IMR-90 (cell line): ENCODE measurements at regions not wholly inside any gene's neighbourhood (a gene's known extent, or its start where the extent isn't known, plus 50 kb on each side); places are given as distances from the start of the nearest gene placed in this dataset.

Experiments
- ATAC-seq: fragments of 200-7000 bp; cut with Tn5 transposase; 2 replicates; pipeline ENCODE4 v1.9.1; 2020; ENCODE audit warnings: low read depth, mild to moderate bottlenecking, moderate library complexity
- BruUV-seq: library from RNA; stranded (reverse); fragments of 400-500 nt; replicated peaks from 2 replicates; lab custom pipeline; 2021; lab: Mats Ljungman, UMichigan
- CTCF ChIA-PET: fragments of 300-600 bp; formaldehyde crosslinking; extraction: SDS; loops from one replicate; lab custom pipeline; 2021; ENCODE audit warnings: antibody characterized with exemption; lab: Yijun Ruan, JAX
- POLR2A ChIA-PET: fragments of 300-600 bp; sonication (Branson Sonifier 250); formaldehyde crosslinking; loops from one replicate; lab custom pipeline; 2022; ENCODE audit warnings: antibody characterized with exemption; ENCODE audit not compliant: unreplicated experiment; lab: Charles Lee
- DNase-seq: peaks from one replicate; pipeline ENCODE4 v3.0.0; 2013
- H2AFZ ChIP-seq: replicated peaks from 2 replicates; pipeline ENCODE3; 2013; ENCODE audit warnings: low read length, mild to moderate bottlenecking; ENCODE audit not compliant: poor library complexity
- H2AK5ac ChIP-seq: 2 replicates; pipeline ENCODE4 v1.6.1; 2013; ENCODE audit warnings: low read depth, low read length, inconsistent platforms
- H2AK9ac ChIP-seq: replicated peaks from 2 replicates; pipeline ENCODE3; 2013; ENCODE audit warnings: mild to moderate bottlenecking, low read depth, low read length, moderate library complexity; ENCODE audit not compliant: poor library complexity
- H2BK120ac ChIP-seq: 2 replicates; pipeline ENCODE4 v1.6.1; 2013; ENCODE audit warnings: low read depth, low read length, inconsistent platforms
- H2BK15ac ChIP-seq: 3 replicates; pipeline ENCODE4 v1.6.1; 2013; ENCODE audit warnings: low read depth, low read length, inconsistent platforms
- H2BK20ac ChIP-seq: 2 replicates; pipeline ENCODE4 v1.6.1; 2013; ENCODE audit warnings: low read depth, mild to moderate bottlenecking, inconsistent platforms, low read length, moderate library complexity
- H2BK5ac ChIP-seq: 2 replicates; pipeline ENCODE4 v1.6.1; 2013; ENCODE audit warnings: mild to moderate bottlenecking, low read depth, low read length, inconsistent platforms; ENCODE audit not compliant: poor library complexity, severe bottlenecking
- H3K14ac ChIP-seq: replicated peaks from 2 replicates; pipeline ENCODE4 v1.6.1; 2013; ENCODE audit warnings: low read depth, low read length, inconsistent platforms
- H3K18ac ChIP-seq: 2 replicates; pipeline ENCODE4 v1.6.1; 2013; ENCODE audit warnings: low read depth, low read length, control low read depth
- H3K23ac ChIP-seq: 2 replicates; pipeline ENCODE4 v1.6.1; 2013; ENCODE audit warnings: low read depth, low read length, inconsistent platforms
- H3K27ac ChIP-seq: 2 replicates; pipeline ENCODE4 v1.5.1; 2013; ENCODE audit warnings: mild to moderate bottlenecking, control low read depth, low read length; ENCODE audit not compliant: insufficient read depth
- H3K27me3 ChIP-seq: 2 replicates; pipeline ENCODE4 v1.6.1; 2013; ENCODE audit warnings: low read length; ENCODE audit not compliant: control insufficient read depth, insufficient read depth
- H3K36me3 ChIP-seq: 2 replicates; pipeline ENCODE4 v1.6.1; 2013; ENCODE audit warnings: low read length, mixed read lengths; ENCODE audit not compliant: control insufficient read depth, insufficient read depth
- H3K4ac ChIP-seq: 2 replicates; pipeline ENCODE4 v1.6.1; 2013; ENCODE audit warnings: low read depth, low read length, inconsistent platforms
- H3K4me1 ChIP-seq: 2 replicates; pipeline ENCODE4 v1.6.1; 2013; ENCODE audit warnings: low read length, mixed read lengths; ENCODE audit not compliant: control insufficient read depth, insufficient read depth
- H3K4me2 ChIP-seq: 2 replicates; pipeline ENCODE4 v1.6.1; 2013; ENCODE audit warnings: low read depth, mild to moderate bottlenecking, control low read depth, low read length, moderate library complexity
- H3K4me3 ChIP-seq: 2 replicates; pipeline ENCODE4 v1.5.1; 2013; ENCODE audit warnings: low read depth, mild to moderate bottlenecking, control low read depth, low read length, moderate library complexity; ENCODE audit not compliant: insufficient read depth
- H3K56ac ChIP-seq: 2 replicates; pipeline ENCODE4 v1.6.1; 2013; ENCODE audit warnings: low read length, inconsistent platforms; ENCODE audit not compliant: insufficient read depth; ENCODE audit errors: extremely low read depth
- H3K79me1 ChIP-seq, 2 experiments: 2 replicates each; pipeline ENCODE4 v1.6.1; 2013; ENCODE audit warnings: low read length in 2 of 2, inconsistent platforms in 1 of 2, low read depth in 1 of 2
- H3K9ac ChIP-seq: 2 replicates; pipeline ENCODE4 v1.6.1; 2013; ENCODE audit warnings: low read depth, low read length, control low read depth
- H3K9me1 ChIP-seq: 2 replicates; pipeline ENCODE4 v1.6.1; 2013; ENCODE audit warnings: low read length, inconsistent platforms; ENCODE audit not compliant: insufficient read depth
- H3K9me3 ChIP-seq: 2 replicates; pipeline ENCODE4 v1.6.1; 2013; ENCODE audit warnings: low read length; ENCODE audit not compliant: control insufficient read depth, insufficient read depth
- H4K20me1 ChIP-seq: 2 replicates; pipeline ENCODE4 v1.6.1; 2013; ENCODE audit warnings: low read length, inconsistent platforms; ENCODE audit not compliant: insufficient read depth
- H4K5ac ChIP-seq: 2 replicates; pipeline ENCODE4 v1.6.1; 2013; ENCODE audit warnings: mild to moderate bottlenecking, low read depth, low read length, control low read depth
- H4K8ac ChIP-seq, 2 experiments: 2 replicates each; pipeline ENCODE4 v1.6.1; 2013; ENCODE audit warnings: low read depth in 2 of 2, low read length in 2 of 2, control low read depth in 1 of 2, inconsistent platforms in 1 of 2
- H4K91ac ChIP-seq: 2 replicates; pipeline ENCODE4 v1.6.1; 2013; ENCODE audit warnings: low read depth, low read length, inconsistent platforms; ENCODE audit not compliant: insufficient read depth
- BHLHE40 ChIP-seq: fragments of 150-350 bp; IDR thresholded peaks from 2 replicates; pipeline ENCODE4 v1.6.1; 2016; ENCODE audit warnings: mild to moderate bottlenecking, low read depth, low read length
- CEBPB ChIP-seq: IDR thresholded peaks from 2 replicates; pipeline ENCODE4 v1.6.1; 2012; ENCODE audit warnings: low read depth, low read length, improper control_type of control experiment
- CHD1 ChIP-seq: IDR thresholded peaks from 2 replicates; pipeline ENCODE4 v1.6.1; 2012; ENCODE audit warnings: low read depth, low read length, improper control_type of control experiment
- FOS ChIP-seq: fragments of 150-350 bp; IDR thresholded peaks from 2 replicates; pipeline ENCODE4 v1.6.1; 2016; ENCODE audit warnings: low read depth, low read length
- MAFK ChIP-seq: IDR thresholded peaks from 2 replicates; pipeline ENCODE4 v1.6.1; 2012; ENCODE audit warnings: low read depth, low read length, improper control_type of control experiment
- MAZ ChIP-seq: IDR thresholded peaks from 2 replicates; pipeline ENCODE4 v1.6.1; 2012; ENCODE audit warnings: low read depth, mild to moderate bottlenecking, low read length, improper control_type of control experiment, moderate library complexity, borderline replicate concordance
- MXI1 ChIP-seq: IDR thresholded peaks from 2 replicates; pipeline ENCODE4 v1.6.1; 2012; ENCODE audit warnings: low read depth, mild to moderate bottlenecking, low read length, moderate library complexity, borderline replicate concordance
- NFE2L2 ChIP-seq: fragments of 150-350 bp; IDR thresholded peaks from 2 replicates; pipeline ENCODE4 v1.6.1; 2016; ENCODE audit warnings: low read depth, mild to moderate bottlenecking, low read length
- POLR2A ChIP-seq: IDR thresholded peaks from 2 replicates; pipeline ENCODE4 v1.6.1; 2012; ENCODE audit warnings: mild to moderate bottlenecking, low read depth, low read length
- RAD21 ChIP-seq: IDR thresholded peaks from 2 replicates; pipeline ENCODE4 v1.6.1; 2012; ENCODE audit warnings: low read length, improper control_type of control experiment
- RCOR1 ChIP-seq: IDR thresholded peaks from 2 replicates; pipeline ENCODE4 v1.6.1; 2012; ENCODE audit warnings: mild to moderate bottlenecking, low read length, improper control_type of control experiment; ENCODE audit not compliant: insufficient replicate concordance
- RFX5 ChIP-seq: IDR thresholded peaks from 2 replicates; pipeline ENCODE4 v1.8.0; 2012; ENCODE audit warnings: low read depth, mild to moderate bottlenecking, low read length, moderate library complexity
- SMC3 ChIP-seq: fragments of 150-350 bp; IDR thresholded peaks from 2 replicates; pipeline ENCODE4 v1.6.1; 2016; ENCODE audit warnings: low read depth, mild to moderate bottlenecking, antibody characterized with exemption, low read length, moderate library complexity
- WGBS, 2 experiments: methylation state at CpG; one replicate each; pipeline versions ENCODE4 v1.1.5 to v1.1.7; 2013; ENCODE audit warnings: missing lambda C conversion rate in 2 of 2; ENCODE audit not compliant: insufficient read length in 1 of 2; ENCODE audit errors: extremely low coverage in 2 of 2; 5-methylcytosine and 5-hydroxymethylcytosine counted together
- dilution Hi-C: fragments of 300-500 bp; cut with HindIII; formaldehyde crosslinking; loops from one replicate; pipeline ENCODE4 v1.14.3; 2018; ENCODE audit warnings: low sequenced_read_pairs; ENCODE audit not compliant: unreplicated experiment
- in situ Hi-C: fragments of 300-500 bp; cut with MboI; formaldehyde crosslinking; loops from 3 replicates; pipeline ENCODE4 v1.14.3; 2019; ENCODE audit warnings: low sequenced_read_pairs, inconsistent platforms, mixed read lengths
- intact Hi-C: fragments of 100-400 bp; cut with micrococcal nuclease; formaldehyde crosslinking; loops from 2 replicates; pipeline ENCODE4 v1.10.0; 2022
- TF ChIP-seq, protein P1 (sequence below): fragments of 150-350 bp; IDR thresholded peaks from 2 replicates; pipeline ENCODE4 v1.6.1; 2016; ENCODE audit warnings: low read depth, mild to moderate bottlenecking, low read length, moderate library complexity, borderline replicate concordance
- TF ChIP-seq, protein P2 (sequence below): fragments of 150-350 bp; IDR thresholded peaks from 2 replicates; pipeline ENCODE4 v1.6.1; 2017; ENCODE audit warnings: mild to moderate bottlenecking, antibody characterized with exemption, low read length, low read depth
- TF ChIP-seq, protein P3 (sequence below): conservative IDR thresholded peaks from 2 replicates; pipeline ENCODE4 v1.5.1; 2012; ENCODE audit warnings: mild to moderate bottlenecking, low read depth, low read length, improper control_type of control experiment

DNA sequence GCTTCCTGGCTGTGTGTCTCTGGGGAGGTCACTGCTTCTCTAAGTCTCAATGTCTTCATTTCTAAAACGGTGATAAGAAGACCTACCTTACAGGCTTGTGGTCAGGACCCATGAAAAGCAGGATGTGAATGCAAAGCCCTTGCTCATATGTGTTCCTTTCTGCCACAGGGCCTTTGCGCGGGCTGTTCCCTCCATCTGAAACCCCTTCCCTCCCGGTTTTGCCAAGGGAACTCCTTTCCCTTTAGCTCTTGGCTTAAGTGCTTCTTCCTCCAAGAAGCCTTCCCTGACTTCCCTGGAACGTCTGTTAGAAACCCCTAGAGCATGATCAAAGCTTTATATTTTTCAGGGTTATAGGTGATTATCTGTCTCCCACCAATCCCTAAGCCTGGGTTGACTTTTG is 147.2 kb upstream of the PTPN1 start:
- H3K27me3 ChIP-seq: no peaks in the 10 kb centered on the region
- DNase-seq (no peak), ATAC-seq (no peak)
- H3K9me3 ChIP-seq: no peaks in the 10 kb centered on the region
- intact Hi-C loops (no loop called here), in situ Hi-C loops (no loop called here), dilution Hi-C loops (no loop called here)
- H2BK5ac ChIP-seq: no peak overlapping the region
- H2BK15ac ChIP-seq: no peak overlapping the region
- H3K18ac ChIP-seq: no peak overlapping the region
- no peak overlapping the region for H3K27ac ChIP-seq
- no peak overlapping the region for H3K14ac ChIP-seq
- H3K4me2 ChIP-seq: no peak overlapping the region
- H2AFZ ChIP-seq: no peak overlapping the region
- no peak overlapping the region for H3K56ac ChIP-seq
- no peaks in the 10 kb centered on the region for H3K79me1 ChIP-seq
- no peak overlapping the region for H4K5ac ChIP-seq
- H3K4me3 ChIP-seq: no peak overlapping the region
- WGBS, 2 experiments: no CpG with 5 or more reads among the region's 5 CpGs
- H2AK9ac ChIP-seq: no peak overlapping the region
- H4K8ac ChIP-seq: no peak overlapping the region
- no peaks in the 10 kb centered on the region for H4K20me1 ChIP-seq
- H3K9ac ChIP-seq: no peak overlapping the region
- no peaks in the 10 kb centered on the region for H3K4me1 ChIP-seq
- no peak overlapping the region for H2BK20ac ChIP-seq
- no peaks in the 10 kb centered on the region for H3K36me3 ChIP-seq
- no peak overlapping the region for H2BK120ac ChIP-seq
- H2AK5ac ChIP-seq: no peak overlapping the region
- POLR2A ChIA-PET: no interaction called here
- H3K9me1 ChIP-seq: 0 out of 2 replicates have a peak, but pooled peaks cover 3% of the 10 kb centered on the region
- TF ChIP-seq CEBPB (no peak), NFE2L2 (no peak), FOS (no peak), POLR2A (no peak), RCOR1 (no peak), BHLHE40 (no peak), RAD21 (no peak), SMC3 (no peak), CHD1 (no peak), RFX5 (no peak), MAFK (no peak), MXI1 (no peak), MAZ (no peak)
- TF ChIP-seq, protein P1, sequence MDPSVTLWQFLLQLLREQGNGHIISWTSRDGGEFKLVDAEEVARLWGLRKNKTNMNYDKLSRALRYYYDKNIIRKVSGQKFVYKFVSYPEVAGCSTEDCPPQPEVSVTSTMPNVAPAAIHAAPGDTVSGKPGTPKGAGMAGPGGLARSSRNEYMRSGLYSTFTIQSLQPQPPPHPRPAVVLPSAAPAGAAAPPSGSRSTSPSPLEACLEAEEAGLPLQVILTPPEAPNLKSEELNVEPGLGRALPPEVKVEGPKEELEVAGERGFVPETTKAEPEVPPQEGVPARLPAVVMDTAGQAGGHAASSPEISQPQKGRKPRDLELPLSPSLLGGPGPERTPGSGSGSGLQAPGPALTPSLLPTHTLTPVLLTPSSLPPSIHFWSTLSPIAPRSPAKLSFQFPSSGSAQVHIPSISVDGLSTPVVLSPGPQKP: no peak
- TF ChIP-seq, protein P2, sequence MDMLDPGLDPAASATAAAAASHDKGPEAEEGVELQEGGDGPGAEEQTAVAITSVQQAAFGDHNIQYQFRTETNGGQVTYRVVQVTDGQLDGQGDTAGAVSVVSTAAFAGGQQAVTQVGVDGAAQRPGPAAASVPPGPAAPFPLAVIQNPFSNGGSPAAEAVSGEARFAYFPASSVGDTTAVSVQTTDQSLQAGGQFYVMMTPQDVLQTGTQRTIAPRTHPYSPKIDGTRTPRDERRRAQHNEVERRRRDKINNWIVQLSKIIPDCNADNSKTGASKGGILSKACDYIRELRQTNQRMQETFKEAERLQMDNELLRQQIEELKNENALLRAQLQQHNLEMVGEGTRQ: no peak
- TF ChIP-seq, protein P3, sequence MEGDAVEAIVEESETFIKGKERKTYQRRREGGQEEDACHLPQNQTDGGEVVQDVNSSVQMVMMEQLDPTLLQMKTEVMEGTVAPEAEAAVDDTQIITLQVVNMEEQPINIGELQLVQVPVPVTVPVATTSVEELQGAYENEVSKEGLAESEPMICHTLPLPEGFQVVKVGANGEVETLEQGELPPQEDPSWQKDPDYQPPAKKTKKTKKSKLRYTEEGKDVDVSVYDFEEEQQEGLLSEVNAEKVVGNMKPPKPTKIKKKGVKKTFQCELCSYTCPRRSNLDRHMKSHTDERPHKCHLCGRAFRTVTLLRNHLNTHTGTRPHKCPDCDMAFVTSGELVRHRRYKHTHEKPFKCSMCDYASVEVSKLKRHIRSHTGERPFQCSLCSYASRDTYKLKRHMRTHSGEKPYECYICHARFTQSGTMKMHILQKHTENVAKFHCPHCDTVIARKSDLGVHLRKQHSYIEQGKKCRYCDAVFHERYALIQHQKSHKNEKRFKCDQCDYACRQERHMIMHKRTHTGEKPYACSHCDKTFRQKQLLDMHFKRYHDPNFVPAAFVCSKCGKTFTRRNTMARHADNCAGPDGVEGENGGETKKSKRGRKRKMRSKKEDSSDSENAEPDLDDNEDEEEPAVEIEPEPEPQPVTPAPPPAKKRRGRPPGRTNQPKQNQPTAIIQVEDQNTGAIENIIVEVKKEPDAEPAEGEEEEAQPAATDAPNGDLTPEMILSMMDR: no peak
- H4K91ac ChIP-seq: no peak overlapping the region
- no TSS peak for BruUV-seq
- CTCF ChIA-PET: no interaction called here
- no peak overlapping the region for H3K23ac ChIP-seq
- H3K4ac ChIP-seq: no peak overlapping the region
